GM23338 (cell line): ENCODE measurements at regions not wholly inside any gene's neighbourhood (a gene's known extent, or its start where the extent isn't known, plus 50 kb on each side); places are given as distances from the start of the nearest gene placed in this dataset.
"Not testable (repeated sequence)": the region's sequence is repeated elsewhere in the genome, so short reads cannot be mapped to it uniquely, and the experiment has no call there.

Source experiments
- ATAC-seq: fragments of 200-7000 bp; cut with Tn5 transposase; 3 replicates; pipeline ENCODE4 v1.9.1; 2020
- DNase-seq: peaks from one replicate; pipeline ENCODE4 v3.0.0-alpha.2; 2015; ENCODE audit warnings: low spot score
- H2AFZ ChIP-seq: fragments of 200-600 bp; sonication (generic); 2 replicates; pipeline ENCODE4 v1.8.0; 2016; ENCODE audit warnings: antibody characterized with exemption, mild to moderate bottlenecking, moderate library complexity
- H3F3A ChIP-seq: fragments of 200-600 bp; sonication (generic); replicated peaks from 2 replicates; pipeline ENCODE4 v1.8.0; 2017; ENCODE audit warnings: antibody characterized with exemption, mixed run types, low read depth
- H3K27ac ChIP-seq: fragments of 200-600 bp; sonication (generic); 2 replicates; pipeline ENCODE4 v1.6.1; 2016; ENCODE audit warnings: low read depth
- H3K27me3 ChIP-seq: fragments of 200-600 bp; sonication (generic); 2 replicates; pipeline ENCODE4 v1.8.0; 2016; ENCODE audit warnings: mild to moderate bottlenecking, mixed run types, moderate library complexity; ENCODE audit not compliant: insufficient read depth
- H3K36me3 ChIP-seq: fragments of 200-600 bp; sonication (generic); 2 replicates; pipeline ENCODE4 v1.8.0; 2016; ENCODE audit warnings: mild to moderate bottlenecking; ENCODE audit not compliant: insufficient read depth
- H3K4me1 ChIP-seq: fragments of 200-600 bp; sonication (generic); 2 replicates; pipeline ENCODE4 v1.8.0; 2016; ENCODE audit warnings: mild to moderate bottlenecking, moderate library complexity; ENCODE audit not compliant: insufficient read depth
- H3K4me2 ChIP-seq: fragments of 200-600 bp; sonication (generic); 2 replicates; pipeline ENCODE4 v1.7.1; 2017; ENCODE audit warnings: mixed run types
- H3K4me3 ChIP-seq: fragments of 200-600 bp; sonication (generic); 2 replicates; pipeline ENCODE4 v1.6.1; 2016; ENCODE audit warnings: mixed run types
- H3K79me2 ChIP-seq: fragments of 200-600 bp; sonication (generic); replicated peaks from 2 replicates; pipeline ENCODE4 v1.8.0; 2017; ENCODE audit warnings: mild to moderate bottlenecking; ENCODE audit not compliant: insufficient read depth
- H3K9me2 ChIP-seq: fragments of 200-600 bp; sonication (generic); 2 replicates; pipeline ENCODE4 v1.8.0; 2017; ENCODE audit not compliant: insufficient read depth
- H4K20me1 ChIP-seq: fragments of 200-600 bp; sonication (generic); replicated peaks from 2 replicates; pipeline ENCODE4 v1.8.0; 2017; ENCODE audit warnings: mild to moderate bottlenecking; ENCODE audit not compliant: insufficient read depth
- H3K27ac Mint-ChIP-seq: 2 replicates; pipeline ENCODE4 v1.8.0; 2020; ENCODE audit warnings: inconsistent platforms, mild to moderate bottlenecking, moderate library complexity, mixed read lengths
- H3K27me3 Mint-ChIP-seq: 3 replicates; pipeline ENCODE4 v1.8.0; 2022; ENCODE audit warnings: low read depth, mild to moderate bottlenecking, moderate library complexity, mixed read lengths, inconsistent platforms; ENCODE audit not compliant: insufficient read depth, poor library complexity
- H3K36me3 Mint-ChIP-seq: 3 replicates; pipeline ENCODE4 v1.8.0; 2021; ENCODE audit warnings: low read depth, mild to moderate bottlenecking, inconsistent platforms, moderate library complexity, mixed read lengths
- H3K4me1 Mint-ChIP-seq: 3 replicates; pipeline ENCODE4 v1.8.0; 2020; ENCODE audit warnings: mild to moderate bottlenecking, inconsistent platforms, mixed read lengths
- H3K4me3 Mint-ChIP-seq: 3 replicates; pipeline ENCODE4 v1.8.0; 2021; ENCODE audit warnings: moderate library complexity, mild to moderate bottlenecking, inconsistent platforms, mixed read lengths
- H3K9me3 Mint-ChIP-seq: 3 replicates; pipeline ENCODE4 v1.8.0; 2020; ENCODE audit warnings: moderate library complexity, mild to moderate bottlenecking, inconsistent platforms, mixed read lengths
- EZH2 ChIP-seq: fragments of 200-600 bp; sonication (generic); IDR thresholded peaks from one replicate; pipeline ENCODE4 v1.8.0; 2017; ENCODE audit warnings: antibody characterized with exemption, mild to moderate bottlenecking, low read depth; ENCODE audit not compliant: unreplicated experiment
- EZH2phosphoT487 ChIP-seq: fragments of 200-600 bp; sonication (generic); IDR thresholded peaks from one replicate; pipeline ENCODE4 v1.8.1; 2018; ENCODE audit warnings: antibody characterized with exemption; ENCODE audit not compliant: unreplicated experiment
- JUNB ChIP-seq: IDR thresholded peaks from one replicate; pipeline ENCODE4 v1.6.1; 2016; ENCODE audit warnings: antibody characterized with exemption; ENCODE audit not compliant: unreplicated experiment
- POLR2AphosphoS5 ChIP-seq: IDR thresholded peaks from 2 replicates; pipeline ENCODE4 v1.6.1; 2016; ENCODE audit warnings: antibody characterized with exemption, low read depth
- STAT1 ChIP-seq: IDR thresholded peaks from one replicate; pipeline ENCODE4 v1.6.1; 2016; ENCODE audit warnings: antibody characterized with exemption; ENCODE audit not compliant: unreplicated experiment
- ZNF114 ChIP-seq: fragments of 250-450 bp; sonication (Bioruptor Pico); IDR thresholded peaks from 2 replicates; pipeline ENCODE4 v1.5.0; 2020; ENCODE audit warnings: mild to moderate bottlenecking, moderate library complexity
- ZNF331 ChIP-seq: fragments of 250-450 bp; sonication (Bioruptor Pico); IDR thresholded peaks from 2 replicates; pipeline ENCODE4 v1.5.0; 2020; ENCODE audit warnings: low read depth, mild to moderate bottlenecking, moderate library complexity
- TF ChIP-seq, protein P1 (sequence below), 2 experiments: fragments of 200-600 bp in 1 of 2; sonication (generic) in 1 of 2; conservative IDR thresholded peaks; 2 replicates each; pipeline versions ENCODE4 v1.5.1 to v1.6.1; 2016 to 2017; ENCODE audit warnings: antibody characterized with exemption in 2 of 2, low read depth in 2 of 2, mild to moderate bottlenecking in 2 of 2, moderate library complexity in 1 of 2
- TF ChIP-seq, protein P2 (sequence below): IDR thresholded peaks from one replicate; pipeline ENCODE4 v1.6.1; 2018; ENCODE audit warnings: antibody characterized with exemption; ENCODE audit not compliant: unreplicated experiment
- TF ChIP-seq, protein P3 (sequence below): fragments of 250-450 bp; sonication (Bioruptor Pico); IDR thresholded peaks from 2 replicates; pipeline ENCODE4 v1.5.0; 2020; ENCODE audit warnings: mild to moderate bottlenecking, moderate library complexity
- TF ChIP-seq, protein P4 (sequence below): IDR thresholded peaks from 2 replicates; pipeline ENCODE4 v1.6.1; 2016; ENCODE audit warnings: antibody characterized with exemption

DNA sequence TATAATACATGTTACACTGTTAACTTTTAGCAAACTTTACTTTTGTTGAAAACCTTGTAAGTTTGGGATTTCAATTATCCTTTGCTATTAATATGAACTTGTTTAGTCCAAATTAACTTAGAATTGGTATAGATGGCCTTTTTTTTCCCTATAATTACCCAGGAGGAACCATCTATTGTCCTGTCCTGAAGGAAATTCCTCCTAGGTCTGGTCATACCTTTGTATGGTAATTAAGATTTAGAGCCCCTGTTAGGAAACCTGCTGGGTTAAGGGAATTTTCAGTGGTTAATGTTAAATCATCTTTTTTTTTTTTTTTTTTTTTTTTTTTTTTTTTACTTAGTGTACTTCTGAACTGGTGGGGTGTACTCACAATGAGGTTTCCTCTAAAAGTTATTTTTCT lies 2159.8 kb downstream of the TP53TG3F start:
- H3K27me3 ChIP-seq, H3K4me3 ChIP-seq, ATAC-seq, H3K4me2 ChIP-seq, H3F3A ChIP-seq, DNase-seq, H3K27ac ChIP-seq, H2AFZ ChIP-seq, H3K4me1 ChIP-seq, H3K27ac Mint-ChIP-seq, H3K27me3 Mint-ChIP-seq, H3K4me3 Mint-ChIP-seq, H4K20me1 ChIP-seq, H3K9me2 ChIP-seq, H3K36me3 ChIP-seq, H3K4me1 Mint-ChIP-seq, H3K79me2 ChIP-seq: not testable (repeated sequence)
- H3K9me3 Mint-ChIP-seq: peaks cover 78% of the 10 kb centered on the region
- peaks cover 31% of the 10 kb centered on the region for H3K36me3 Mint-ChIP-seq

DNA sequence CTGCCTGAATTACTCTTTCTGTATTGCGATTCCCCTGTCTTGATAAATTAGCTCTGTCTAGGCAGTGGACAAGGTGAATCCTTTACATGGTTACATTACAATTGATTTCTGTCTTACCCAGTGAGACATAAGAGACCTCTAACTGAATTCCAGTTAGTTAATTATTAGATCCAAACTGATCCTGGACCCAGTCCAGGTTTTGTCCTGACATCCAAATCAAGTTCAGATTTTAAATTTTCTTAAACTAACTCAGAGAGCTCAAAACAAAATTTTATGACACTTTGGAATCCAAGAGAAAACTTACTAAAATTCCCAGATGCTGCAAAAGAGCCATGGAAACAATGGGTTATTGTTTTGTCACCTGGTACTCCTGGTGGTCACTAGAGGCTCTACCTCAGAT lies 2166.6 kb downstream of the TP53TG3F start:
- H2AFZ ChIP-seq: no peak overlapping the region
- Mint-ChIP-seq H3K36me3 (peaks cover 14% of the 10 kb centered on the region), H3K27me3 (peaks cover 3% of the 10 kb centered on the region), H3K9me3 (peaks cover 85% of the 10 kb centered on the region), H3K27ac (no peak overlapping the region), H3K4me1 (no peaks in the 10 kb centered on the region), H3K4me3 (no peak overlapping the region)
- no peaks in the 10 kb centered on the region for H3K9me2 ChIP-seq
- no peaks in the 10 kb centered on the region for H3K4me1 ChIP-seq
- H4K20me1 ChIP-seq: no peaks in the 10 kb centered on the region
- H3K4me3 ChIP-seq: no peak overlapping the region
- no peaks in the 10 kb centered on the region; the same call in 1 of the 2 replicates for H3K36me3 ChIP-seq
- TF ChIP-seq EZH2 (no peak), ZNF114 (CRISPR knock-in tag) (no peak), EZH2phosphoT487 (no peak), ZNF331 (CRISPR knock-in tag) (no peak), STAT1 (no peak), POLR2AphosphoS5 (no peak), JUNB (no peak)
- TF ChIP-seq, protein P1, sequence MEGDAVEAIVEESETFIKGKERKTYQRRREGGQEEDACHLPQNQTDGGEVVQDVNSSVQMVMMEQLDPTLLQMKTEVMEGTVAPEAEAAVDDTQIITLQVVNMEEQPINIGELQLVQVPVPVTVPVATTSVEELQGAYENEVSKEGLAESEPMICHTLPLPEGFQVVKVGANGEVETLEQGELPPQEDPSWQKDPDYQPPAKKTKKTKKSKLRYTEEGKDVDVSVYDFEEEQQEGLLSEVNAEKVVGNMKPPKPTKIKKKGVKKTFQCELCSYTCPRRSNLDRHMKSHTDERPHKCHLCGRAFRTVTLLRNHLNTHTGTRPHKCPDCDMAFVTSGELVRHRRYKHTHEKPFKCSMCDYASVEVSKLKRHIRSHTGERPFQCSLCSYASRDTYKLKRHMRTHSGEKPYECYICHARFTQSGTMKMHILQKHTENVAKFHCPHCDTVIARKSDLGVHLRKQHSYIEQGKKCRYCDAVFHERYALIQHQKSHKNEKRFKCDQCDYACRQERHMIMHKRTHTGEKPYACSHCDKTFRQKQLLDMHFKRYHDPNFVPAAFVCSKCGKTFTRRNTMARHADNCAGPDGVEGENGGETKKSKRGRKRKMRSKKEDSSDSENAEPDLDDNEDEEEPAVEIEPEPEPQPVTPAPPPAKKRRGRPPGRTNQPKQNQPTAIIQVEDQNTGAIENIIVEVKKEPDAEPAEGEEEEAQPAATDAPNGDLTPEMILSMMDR (conservative IDR thresholded peaks at IDR 0.05; ENCODE audit: low read depth in 2 of 2): no peak
- TF ChIP-seq, protein P2, sequence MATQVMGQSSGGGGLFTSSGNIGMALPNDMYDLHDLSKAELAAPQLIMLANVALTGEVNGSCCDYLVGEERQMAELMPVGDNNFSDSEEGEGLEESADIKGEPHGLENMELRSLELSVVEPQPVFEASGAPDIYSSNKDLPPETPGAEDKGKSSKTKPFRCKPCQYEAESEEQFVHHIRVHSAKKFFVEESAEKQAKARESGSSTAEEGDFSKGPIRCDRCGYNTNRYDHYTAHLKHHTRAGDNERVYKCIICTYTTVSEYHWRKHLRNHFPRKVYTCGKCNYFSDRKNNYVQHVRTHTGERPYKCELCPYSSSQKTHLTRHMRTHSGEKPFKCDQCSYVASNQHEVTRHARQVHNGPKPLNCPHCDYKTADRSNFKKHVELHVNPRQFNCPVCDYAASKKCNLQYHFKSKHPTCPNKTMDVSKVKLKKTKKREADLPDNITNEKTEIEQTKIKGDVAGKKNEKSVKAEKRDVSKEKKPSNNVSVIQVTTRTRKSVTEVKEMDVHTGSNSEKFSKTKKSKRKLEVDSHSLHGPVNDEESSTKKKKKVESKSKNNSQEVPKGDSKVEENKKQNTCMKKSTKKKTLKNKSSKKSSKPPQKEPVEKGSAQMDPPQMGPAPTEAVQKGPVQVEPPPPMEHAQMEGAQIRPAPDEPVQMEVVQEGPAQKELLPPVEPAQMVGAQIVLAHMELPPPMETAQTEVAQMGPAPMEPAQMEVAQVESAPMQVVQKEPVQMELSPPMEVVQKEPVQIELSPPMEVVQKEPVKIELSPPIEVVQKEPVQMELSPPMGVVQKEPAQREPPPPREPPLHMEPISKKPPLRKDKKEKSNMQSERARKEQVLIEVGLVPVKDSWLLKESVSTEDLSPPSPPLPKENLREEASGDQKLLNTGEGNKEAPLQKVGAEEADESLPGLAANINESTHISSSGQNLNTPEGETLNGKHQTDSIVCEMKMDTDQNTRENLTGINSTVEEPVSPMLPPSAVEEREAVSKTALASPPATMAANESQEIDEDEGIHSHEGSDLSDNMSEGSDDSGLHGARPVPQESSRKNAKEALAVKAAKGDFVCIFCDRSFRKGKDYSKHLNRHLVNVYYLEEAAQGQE: no peak
- TF ChIP-seq, protein P3, sequence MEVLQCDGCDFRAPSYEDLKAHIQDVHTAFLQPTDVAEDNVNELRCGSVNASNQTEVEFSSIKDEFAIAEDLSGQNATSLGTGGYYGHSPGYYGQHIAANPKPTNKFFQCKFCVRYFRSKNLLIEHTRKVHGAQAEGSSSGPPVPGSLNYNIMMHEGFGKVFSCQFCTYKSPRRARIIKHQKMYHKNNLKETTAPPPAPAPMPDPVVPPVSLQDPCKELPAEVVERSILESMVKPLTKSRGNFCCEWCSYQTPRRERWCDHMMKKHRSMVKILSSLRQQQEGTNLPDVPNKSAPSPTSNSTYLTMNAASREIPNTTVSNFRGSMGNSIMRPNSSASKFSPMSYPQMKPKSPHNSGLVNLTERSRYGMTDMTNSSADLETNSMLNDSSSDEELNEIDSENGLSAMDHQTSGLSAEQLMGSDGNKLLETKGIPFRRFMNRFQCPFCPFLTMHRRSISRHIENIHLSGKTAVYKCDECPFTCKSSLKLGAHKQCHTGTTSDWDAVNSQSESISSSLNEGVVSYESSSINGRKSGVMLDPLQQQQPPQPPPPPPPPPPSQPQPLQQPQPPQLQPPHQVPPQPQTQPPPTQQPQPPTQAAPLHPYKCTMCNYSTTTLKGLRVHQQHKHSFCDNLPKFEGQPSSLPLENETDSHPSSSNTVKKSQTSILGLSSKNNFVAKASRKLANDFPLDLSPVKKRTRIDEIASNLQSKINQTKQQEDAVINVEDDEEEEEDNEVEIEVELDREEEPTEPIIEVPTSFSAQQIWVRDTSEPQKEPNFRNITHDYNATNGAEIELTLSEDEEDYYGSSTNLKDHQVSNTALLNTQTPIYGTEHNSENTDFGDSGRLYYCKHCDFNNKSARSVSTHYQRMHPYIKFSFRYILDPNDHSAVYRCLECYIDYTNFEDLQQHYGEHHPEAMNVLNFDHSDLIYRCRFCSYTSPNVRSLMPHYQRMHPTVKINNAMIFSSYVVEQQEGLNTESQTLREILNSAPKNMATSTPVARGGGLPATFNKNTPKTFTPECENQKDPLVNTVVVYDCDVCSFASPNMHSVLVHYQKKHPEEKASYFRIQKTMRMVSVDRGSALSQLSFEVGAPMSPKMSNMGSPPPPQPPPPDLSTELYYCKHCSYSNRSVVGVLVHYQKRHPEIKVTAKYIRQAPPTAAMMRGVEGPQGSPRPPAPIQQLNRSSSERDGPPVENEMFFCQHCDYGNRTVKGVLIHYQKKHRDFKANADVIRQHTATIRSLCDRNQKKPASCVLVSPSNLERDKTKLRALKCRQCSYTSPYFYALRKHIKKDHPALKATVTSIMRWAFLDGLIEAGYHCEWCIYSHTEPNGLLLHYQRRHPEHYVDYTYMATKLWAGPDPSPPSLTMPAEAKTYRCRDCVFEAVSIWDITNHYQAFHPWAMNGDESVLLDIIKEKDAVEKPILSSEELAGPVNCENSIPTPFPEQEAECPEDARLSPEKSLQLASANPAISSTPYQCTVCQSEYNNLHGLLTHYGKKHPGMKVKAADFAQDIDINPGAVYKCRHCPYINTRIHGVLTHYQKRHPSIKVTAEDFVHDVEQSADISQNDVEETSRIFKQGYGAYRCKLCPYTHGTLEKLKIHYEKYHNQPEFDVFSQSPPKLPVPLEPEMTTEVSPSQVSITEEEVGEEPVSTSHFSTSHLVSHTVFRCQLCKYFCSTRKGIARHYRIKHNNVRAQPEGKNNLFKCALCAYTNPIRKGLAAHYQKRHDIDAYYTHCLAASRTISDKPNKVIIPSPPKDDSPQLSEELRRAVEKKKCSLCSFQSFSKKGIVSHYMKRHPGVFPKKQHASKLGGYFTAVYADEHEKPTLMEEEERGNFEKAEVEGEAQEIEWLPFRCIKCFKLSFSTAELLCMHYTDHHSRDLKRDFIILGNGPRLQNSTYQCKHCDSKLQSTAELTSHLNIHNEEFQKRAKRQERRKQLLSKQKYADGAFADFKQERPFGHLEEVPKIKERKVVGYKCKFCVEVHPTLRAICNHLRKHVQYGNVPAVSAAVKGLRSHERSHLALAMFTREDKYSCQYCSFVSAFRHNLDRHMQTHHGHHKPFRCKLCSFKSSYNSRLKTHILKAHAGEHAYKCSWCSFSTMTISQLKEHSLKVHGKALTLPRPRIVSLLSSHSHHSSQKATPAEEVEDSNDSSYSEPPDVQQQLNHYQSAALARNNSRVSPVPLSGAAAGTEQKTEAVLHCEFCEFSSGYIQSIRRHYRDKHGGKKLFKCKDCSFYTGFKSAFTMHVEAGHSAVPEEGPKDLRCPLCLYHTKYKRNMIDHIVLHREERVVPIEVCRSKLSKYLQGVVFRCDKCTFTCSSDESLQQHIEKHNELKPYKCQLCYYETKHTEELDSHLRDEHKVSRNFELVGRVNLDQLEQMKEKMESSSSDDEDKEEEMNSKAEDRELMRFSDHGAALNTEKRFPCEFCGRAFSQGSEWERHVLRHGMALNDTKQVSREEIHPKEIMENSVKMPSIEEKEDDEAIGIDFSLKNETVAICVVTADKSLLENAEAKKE: no peak
- TF ChIP-seq, protein P4, sequence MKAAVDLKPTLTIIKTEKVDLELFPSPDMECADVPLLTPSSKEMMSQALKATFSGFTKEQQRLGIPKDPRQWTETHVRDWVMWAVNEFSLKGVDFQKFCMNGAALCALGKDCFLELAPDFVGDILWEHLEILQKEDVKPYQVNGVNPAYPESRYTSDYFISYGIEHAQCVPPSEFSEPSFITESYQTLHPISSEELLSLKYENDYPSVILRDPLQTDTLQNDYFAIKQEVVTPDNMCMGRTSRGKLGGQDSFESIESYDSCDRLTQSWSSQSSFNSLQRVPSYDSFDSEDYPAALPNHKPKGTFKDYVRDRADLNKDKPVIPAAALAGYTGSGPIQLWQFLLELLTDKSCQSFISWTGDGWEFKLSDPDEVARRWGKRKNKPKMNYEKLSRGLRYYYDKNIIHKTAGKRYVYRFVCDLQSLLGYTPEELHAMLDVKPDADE: no peak
- no peaks in the 10 kb centered on the region for H3K79me2 ChIP-seq
- no peaks in the 10 kb centered on the region for H3F3A ChIP-seq
- H3K27me3 ChIP-seq: no peaks in the 10 kb centered on the region
- no peak overlapping the region for H3K27ac ChIP-seq
- no peak for ATAC-seq
- DNase-seq: no peak
- H3K4me2 ChIP-seq: no peak overlapping the region
